H1 (cell line): ENCODE measurements at regions not wholly inside any gene's neighbourhood (a gene's known extent, or its start where the extent isn't known, plus 50 kb on each side); places are given as distances from the start of the nearest gene placed in this dataset.

Experiments
- CTCF ChIA-PET: fragments of 300-600 bp; sonication (Branson Sonifier 250); formaldehyde crosslinking; loops from one replicate; lab custom pipeline; 2021; ENCODE audit not compliant: partially characterized antibody; lab: Charles Lee
- POLR2A ChIA-PET: fragments of 300-600 bp; sonication (Branson Sonifier 250); formaldehyde crosslinking; loops from one replicate; lab custom pipeline; 2021; ENCODE audit warnings: inconsistent platforms; ENCODE audit not compliant: partially characterized antibody; lab: Charles Lee
- DNase-seq, 2 experiments: peaks; one replicate each; pipeline versions ENCODE4 v3.0.0 to v3.0.0-alpha.2; 2010 to 2022; ENCODE audit warnings: low spot score in 2 of 2, low read depth in 1 of 2, mixed read lengths in 1 of 2
- FAIRE-seq: peaks from 2 replicates; lab custom pipeline; 2011; peaks lifted over from hg19 to GRCh38; lab: Jason Lieb, UNC
- H2AFZ ChIP-seq: 2 replicates; pipeline ENCODE4 v1.8.1; 2012; ENCODE audit warnings: low read length, inconsistent platforms
- H2AK5ac ChIP-seq: 2 replicates; pipeline ENCODE4 v1.6.1; 2013; ENCODE audit warnings: low read depth, low read length
- H2BK120ac ChIP-seq: replicated peaks from 2 replicates; pipeline ENCODE3; 2013; ENCODE audit warnings: low read depth, low read length, inconsistent platforms
- H2BK12ac ChIP-seq: 2 replicates; pipeline ENCODE4 v1.6.1; 2013; ENCODE audit warnings: low read depth, low read length
- H2BK15ac ChIP-seq: 2 replicates; pipeline ENCODE4 v1.6.1; 2013; ENCODE audit warnings: low read length
- H2BK20ac ChIP-seq: 2 replicates; pipeline ENCODE4 v1.6.1; 2013; ENCODE audit warnings: low read length
- H2BK5ac ChIP-seq: 2 replicates; pipeline ENCODE4 v1.6.1; 2013; ENCODE audit warnings: low read depth, low read length
- H3K14ac ChIP-seq: 2 replicates; pipeline ENCODE4 v1.6.1; 2013; ENCODE audit warnings: inconsistent platforms; ENCODE audit not compliant: insufficient read length
- H3K18ac ChIP-seq: 2 replicates; pipeline ENCODE4 v1.6.1; 2013; ENCODE audit warnings: low read length; ENCODE audit errors: extremely low read depth
- H3K23ac ChIP-seq: 2 replicates; pipeline ENCODE4 v1.6.1; 2013; ENCODE audit warnings: inconsistent platforms; ENCODE audit not compliant: insufficient read length
- H3K23me2 ChIP-seq: 2 replicates; pipeline ENCODE4 v1.6.1; 2013; ENCODE audit warnings: low read depth, low read length
- H3K27ac ChIP-seq: 2 replicates; pipeline ENCODE4 v1.6.1; 2011; ENCODE audit warnings: low read depth, low read length, inconsistent platforms
- H3K27me3 ChIP-seq, 4 experiments: replicated peaks in 1 of 4; 1 replicate in 1 of 4; 2 replicates in 3 of 4; pipeline versions ENCODE4 v1.6.1 to v1.8.1; 2011 to 2013; ENCODE audit warnings: low read length in 3 of 4, mild to moderate bottlenecking in 3 of 4, inconsistent platforms in 2 of 4, mixed read lengths in 2 of 4, moderate library complexity in 1 of 4; ENCODE audit not compliant: control insufficient read depth in 3 of 4, insufficient read depth in 3 of 4; ENCODE audit errors: extremely low read depth in 1 of 4
- H3K36me3 ChIP-seq, 4 experiments: 2 replicates each; pipeline versions ENCODE4 v1.6.1 to v1.8.1; 2011 to 2013; ENCODE audit warnings: mild to moderate bottlenecking in 4 of 4, low read length in 3 of 4, moderate library complexity in 2 of 4, control low read depth in 1 of 4, inconsistent platforms in 1 of 4; ENCODE audit not compliant: insufficient read depth in 4 of 4, control insufficient read depth in 2 of 4
- H3K4ac ChIP-seq: replicated peaks from 2 replicates; pipeline ENCODE3; 2013; ENCODE audit warnings: low read length, low read depth, mixed read lengths, inconsistent platforms; ENCODE audit not compliant: insufficient read length
- H3K4me1 ChIP-seq, 4 experiments: replicated peaks in 1 of 4; 1 replicate in 1 of 4; 2 replicates in 3 of 4; pipeline versions ENCODE4 v1.6.1 to v1.8.1; 2011 to 2013; ENCODE audit warnings: low read length in 3 of 4, inconsistent platforms in 2 of 4, mixed read lengths in 1 of 4; ENCODE audit not compliant: insufficient read depth in 4 of 4, control insufficient read depth in 3 of 4
- H3K4me2 ChIP-seq, 2 experiments: 2 replicates each; pipeline versions ENCODE4 v1.6.1 to v1.8.1; 2011 to 2013; ENCODE audit warnings: low read depth in 2 of 2, low read length in 2 of 2, control low read depth in 1 of 2, inconsistent platforms in 1 of 2, mild to moderate bottlenecking in 1 of 2; ENCODE audit not compliant: insufficient read depth in 1 of 2
- H3K4me3 ChIP-seq, 4 experiments: fragments of 200-600, 300-600 bp in 1 of 4; sonication (generic), shearing (Covaris generic), sonication (Bioruptor Twin) in 1 of 4; 2 replicates each; pipeline versions ENCODE4 v1.5.1 to v1.8.1; 2011 to 2016; ENCODE audit warnings: low read length in 4 of 4, low read depth in 3 of 4, control low read depth in 2 of 4, inconsistent platforms in 2 of 4, mild to moderate bottlenecking in 2 of 4, mixed read lengths in 1 of 4, moderate library complexity in 1 of 4; ENCODE audit not compliant: insufficient read depth in 2 of 4; ENCODE audit errors: extremely low read depth in 1 of 4
- H3K56ac ChIP-seq: replicated peaks from 2 replicates; pipeline ENCODE3; 2013; ENCODE audit warnings: low read depth, mild to moderate bottlenecking, mixed read lengths, low read length, inconsistent platforms; ENCODE audit not compliant: insufficient read length
- H3K79me1 ChIP-seq: 2 replicates; pipeline ENCODE4 v1.6.1; 2013; ENCODE audit warnings: low read depth, low read length, control low read depth
- H3K79me2 ChIP-seq, 2 experiments: 2 replicates each; pipeline versions ENCODE4 v1.6.1 to v1.8.1; 2012 to 2013; ENCODE audit warnings: low read length in 2 of 2, mild to moderate bottlenecking in 2 of 2, inconsistent platforms in 1 of 2; ENCODE audit not compliant: insufficient read depth in 2 of 2, control insufficient read depth in 1 of 2
- H3K9ac ChIP-seq, 4 experiments: replicated peaks in 1 of 4; 1 replicate in 1 of 4; 2 replicates in 3 of 4; pipeline versions ENCODE4 v1.6.1 to v1.8.1; 2011 to 2013; ENCODE audit warnings: low read depth in 3 of 4, low read length in 3 of 4, control low read depth in 2 of 4, mild to moderate bottlenecking in 2 of 4, moderate library complexity in 2 of 4, inconsistent platforms in 1 of 4; ENCODE audit errors: extremely low read depth in 1 of 4
- H3K9me3 ChIP-seq, 2 experiments: 2 replicates each; pipeline versions ENCODE4 v1.6.1 to v1.8.1; 2012 to 2013; ENCODE audit warnings: mild to moderate bottlenecking in 2 of 2, moderate library complexity in 2 of 2, control low read depth in 1 of 2, inconsistent platforms in 1 of 2, low read depth in 1 of 2, low read length in 1 of 2, mixed read lengths in 1 of 2; ENCODE audit not compliant: insufficient read depth in 2 of 2
- H4K20me1 ChIP-seq, 2 experiments: replicated peaks in 1 of 2; 2 replicates each; pipeline versions ENCODE3 to v1.8.1; 2011 to 2013; ENCODE audit warnings: inconsistent platforms in 2 of 2, low read length in 2 of 2, mild to moderate bottlenecking in 1 of 2; ENCODE audit not compliant: insufficient read depth in 2 of 2, control insufficient read depth in 1 of 2
- H4K5ac ChIP-seq: 2 replicates; pipeline ENCODE4 v1.6.1; 2013; ENCODE audit warnings: low read length, low read depth, mixed read lengths, inconsistent platforms; ENCODE audit not compliant: insufficient read length
- H4K8ac ChIP-seq: 2 replicates; pipeline ENCODE4 v1.8.0; 2013; ENCODE audit warnings: mild to moderate bottlenecking, moderate library complexity, low read length, inconsistent platforms; ENCODE audit not compliant: insufficient read depth; ENCODE audit errors: extremely low read depth
- H4K91ac ChIP-seq: replicated peaks from 2 replicates; pipeline ENCODE3; 2013; ENCODE audit warnings: low read length, mixed read lengths, inconsistent platforms; ENCODE audit not compliant: insufficient read length
- ATF3 ChIP-seq: IDR thresholded peaks from 2 replicates; pipeline ENCODE4 v1.6.1; 2011; ENCODE audit warnings: low read depth, mild to moderate bottlenecking, low read length; ENCODE audit not compliant: insufficient read depth
- BACH1 ChIP-seq: IDR thresholded peaks from 2 replicates; pipeline ENCODE4 v1.6.1; 2012; ENCODE audit warnings: low read length, improper control_type of control experiment
- BRCA1 ChIP-seq: IDR thresholded peaks from 2 replicates; pipeline ENCODE4 v1.6.1; 2012; ENCODE audit warnings: low read depth, low read length, improper control_type of control experiment
- CBX5 ChIP-seq: fragments of 300-800, 300-1000 bp; sonication (generic); IDR thresholded peaks from 2 replicates; pipeline ENCODE4 v1.7.1; 2016; ENCODE audit warnings: antibody characterized with exemption, low read length, low read depth
- CHD2 ChIP-seq: IDR thresholded peaks from 2 replicates; pipeline ENCODE4 v1.6.1; 2012; ENCODE audit warnings: low read length, improper control_type of control experiment
- JUN ChIP-seq: IDR thresholded peaks from 2 replicates; pipeline ENCODE4 v1.6.1; 2011; ENCODE audit warnings: low read depth, mild to moderate bottlenecking, improper control_type of control experiment, low read length
- JUND ChIP-seq: IDR thresholded peaks from 2 replicates; pipeline ENCODE4 v1.6.1; 2011; ENCODE audit warnings: mild to moderate bottlenecking, improper control_type of control experiment, low read length
- MAFK ChIP-seq: IDR thresholded peaks from 2 replicates; pipeline ENCODE4 v1.6.1; 2012; ENCODE audit warnings: low read depth, mild to moderate bottlenecking, improper control_type of control experiment, low read length
- PHF8 ChIP-seq: fragments of 200-600 bp; sonication (generic); conservative IDR thresholded peaks from 2 replicates; pipeline ENCODE4 v1.7.1; 2012; ENCODE audit warnings: low read depth, mild to moderate bottlenecking, inconsistent platforms, low read length, moderate library complexity
- POLR2A ChIP-seq, 2 experiments: IDR thresholded peaks; 1 replicate in 1 of 2; 2 replicates in 1 of 2; pipeline ENCODE4 v1.6.1; 2011; ENCODE audit warnings: low read depth in 2 of 2, low read length in 2 of 2, mild to moderate bottlenecking in 2 of 2; ENCODE audit errors: control extremely low read depth in 1 of 2
- POLR2AphosphoS5 ChIP-seq: IDR thresholded peaks from 2 replicates; pipeline ENCODE4 v1.6.1; 2011; ENCODE audit warnings: low read depth, low read length
- SIN3A ChIP-seq, 2 experiments: IDR thresholded peaks in 1 of 2; conservative IDR thresholded peaks in 1 of 2; 2 replicates each; pipeline ENCODE4 v1.6.1; 2011 to 2012; ENCODE audit warnings: low read length in 2 of 2, improper control_type of control experiment in 1 of 2, low read depth in 1 of 2, mild to moderate bottlenecking in 1 of 2
- SP1 ChIP-seq: IDR thresholded peaks from 2 replicates; pipeline ENCODE4 v1.6.1; 2011; ENCODE audit warnings: low read depth, low read length
- TBP ChIP-seq: IDR thresholded peaks from 2 replicates; pipeline ENCODE4 v1.6.1; 2011; ENCODE audit warnings: low read depth, low read length, improper control_type of control experiment

- no peak overlapping the region for H3K4ac ChIP-seq
- H3K4me1 ChIP-seq = no peaks in the 10 kb centered on the region
- H3K9ac ChIP-seq = no peak overlapping the region
- H3K27me3 ChIP-seq = peaks cover 0 to 1% (median 0%) of the 10 kb centered on the region in 4 experiments; a peak in 1 of 7 replicates
- no peak for FAIRE-seq
- H2AK5ac ChIP-seq = no peak overlapping the region
- no peak overlapping the region for H2AFZ ChIP-seq
- H2BK5ac ChIP-seq = no peak overlapping the region
- H4K8ac ChIP-seq = no peak overlapping the region
- H2BK15ac ChIP-seq = no peak overlapping the region
- no peak for TF ChIP-seq JUND
- no peak for TF ChIP-seq SP1
- TF ChIP-seq JUN = no peak
- no peak for TF ChIP-seq MAFK
- no peak for TF ChIP-seq BACH1
- no peak for TF ChIP-seq POLR2A (IDR thresholded peaks at IDR 0.05; ENCODE audit: control extremely low read depth in 1 of 2, low read depth in 2 of 2, low read length in 2 of 2)
- TF ChIP-seq BRCA1 = no peak
- TF ChIP-seq SIN3A (conservative IDR thresholded peaks at IDR 0.05 in 1 of 2, IDR thresholded peaks at IDR 0.05 in 1 of 2; ENCODE audit: low read depth in 1 of 2, low read length in 2 of 2) = no peak
- no peak for TF ChIP-seq ATF3
- TF ChIP-seq TBP = no peak
- TF ChIP-seq POLR2AphosphoS5 = no peak
- TF ChIP-seq CHD2 = no peak
- no peak for TF ChIP-seq CBX5
- no peak for TF ChIP-seq PHF8
- no peaks in the 10 kb centered on the region for H3K23me2 ChIP-seq
- ChIA-PET CTCF (no interaction called here), POLR2A (no interaction called here)
- no peak overlapping the region for H3K18ac ChIP-seq
- no peak overlapping the region for H3K23ac ChIP-seq
- no peak overlapping the region for H4K91ac ChIP-seq
- H3K79me1 ChIP-seq = no peaks in the 10 kb centered on the region
- H3K79me2 ChIP-seq = no peaks in the 10 kb centered on the region
- no peak overlapping the region for H3K4me3 ChIP-seq
- no peak overlapping the region for H2BK120ac ChIP-seq
- H3K9me3 ChIP-seq = no peaks in the 10 kb centered on the region
- no peak overlapping the region for H2BK20ac ChIP-seq
- H2BK12ac ChIP-seq = no peak overlapping the region
- H3K36me3 ChIP-seq = no peaks in the 10 kb centered on the region
- no peak overlapping the region for H4K5ac ChIP-seq
- no peak overlapping the region for H3K56ac ChIP-seq
- no peak overlapping the region for H3K4me2 ChIP-seq
- H3K27ac ChIP-seq = no peak overlapping the region
- no peaks in the 10 kb centered on the region for H4K20me1 ChIP-seq
- no peak overlapping the region for H3K14ac ChIP-seq
- no peak for DNase-seq
These were observed 102.3 kb upstream of the NEUROD1 start for GRCh38 chr2:181782660-181783059.
